ENCODE measurements at regions not wholly inside any gene's neighbourhood (a gene's known extent, or its start where the extent isn't known, plus 50 kb on each side); places are given as distances from the start of the nearest gene placed in this dataset.

DNA sequence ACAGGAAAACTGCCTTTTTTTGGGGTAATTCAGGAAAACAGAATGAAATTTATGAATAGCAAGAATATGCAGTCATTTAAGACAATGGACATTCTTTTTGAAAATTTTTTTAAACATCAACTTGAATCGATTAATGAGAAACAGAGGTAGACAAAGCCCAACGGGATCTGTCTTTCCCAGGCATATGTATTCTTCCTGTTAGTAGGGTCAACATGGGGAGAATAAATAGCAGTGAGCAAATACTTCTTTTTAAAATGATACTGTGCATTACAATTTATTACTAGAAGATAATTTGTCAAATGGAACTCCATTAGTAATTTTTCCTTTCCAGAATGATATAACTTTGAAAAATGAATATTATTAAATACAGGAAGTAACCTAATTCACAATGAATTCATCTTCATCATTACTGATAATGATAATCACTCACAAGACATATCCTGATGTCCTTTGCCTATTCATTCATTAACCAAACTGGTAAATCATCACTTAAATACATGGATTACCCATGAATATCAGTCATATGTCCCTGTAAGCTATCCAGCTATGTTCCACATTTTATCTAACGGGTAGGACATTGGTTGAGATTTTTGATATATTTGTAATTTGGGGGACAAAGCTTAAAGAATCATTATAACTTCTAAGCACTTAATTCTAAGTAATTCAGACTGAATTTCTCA, 209.2 kb upstream of the CDIN1 start:
- TF ChIP-seq, protein P1, sequence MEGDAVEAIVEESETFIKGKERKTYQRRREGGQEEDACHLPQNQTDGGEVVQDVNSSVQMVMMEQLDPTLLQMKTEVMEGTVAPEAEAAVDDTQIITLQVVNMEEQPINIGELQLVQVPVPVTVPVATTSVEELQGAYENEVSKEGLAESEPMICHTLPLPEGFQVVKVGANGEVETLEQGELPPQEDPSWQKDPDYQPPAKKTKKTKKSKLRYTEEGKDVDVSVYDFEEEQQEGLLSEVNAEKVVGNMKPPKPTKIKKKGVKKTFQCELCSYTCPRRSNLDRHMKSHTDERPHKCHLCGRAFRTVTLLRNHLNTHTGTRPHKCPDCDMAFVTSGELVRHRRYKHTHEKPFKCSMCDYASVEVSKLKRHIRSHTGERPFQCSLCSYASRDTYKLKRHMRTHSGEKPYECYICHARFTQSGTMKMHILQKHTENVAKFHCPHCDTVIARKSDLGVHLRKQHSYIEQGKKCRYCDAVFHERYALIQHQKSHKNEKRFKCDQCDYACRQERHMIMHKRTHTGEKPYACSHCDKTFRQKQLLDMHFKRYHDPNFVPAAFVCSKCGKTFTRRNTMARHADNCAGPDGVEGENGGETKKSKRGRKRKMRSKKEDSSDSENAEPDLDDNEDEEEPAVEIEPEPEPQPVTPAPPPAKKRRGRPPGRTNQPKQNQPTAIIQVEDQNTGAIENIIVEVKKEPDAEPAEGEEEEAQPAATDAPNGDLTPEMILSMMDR (IDR thresholded peaks at IDR 0.05) = no peak
- TF ChIP-seq EP300 (IDR thresholded peaks at IDR 0.05) (no peak), POLR2A (IDR thresholded peaks at IDR 0.05) (no peak), POLR2AphosphoS5 (IDR thresholded peaks at IDR 0.05) (no peak)
